ENCODE measurements at regions not wholly inside any gene's neighbourhood (a gene's known extent, or its start where the extent isn't known, plus 50 kb on each side); places are given as distances from the start of the nearest gene placed in this dataset. TPM values are rescaled to one million over a fixed set of nuclear protein-coding genes. Genes with fewer than 3 reads are reported as not detected.

- Mint-ChIP-seq H3K27me3 (peaks cover 22% of the 10 kb centered on the region), H3K9me3 (no peaks in the 10 kb centered on the region), H3K36me3 (no peaks in the 10 kb centered on the region), H3K4me3 (no peak overlapping the region), H3K27ac (no peak overlapping the region), H3K4me1 (ENCODE audit: unreplicated experiment) (no peaks in the 10 kb centered on the region)
- no peak for TF ChIP-seq CTCF (conservative IDR thresholded peaks at IDR 0.05)
- no peak for DNase-seq (ENCODE audit: extremely low spot score, unreplicated experiment)
Measured at GRCh38 chr3:118833075-118833474, 201.6 kb downstream of the IGSF11 start.

- H3K4me1 Mint-ChIP-seq (ENCODE audit: unreplicated experiment) = no peaks in the 10 kb centered on the region
- H3K27ac Mint-ChIP-seq = no peak overlapping the region
- H3K27me3 Mint-ChIP-seq = peaks cover 9% of the 10 kb centered on the region
- no peak overlapping the region for H3K4me3 Mint-ChIP-seq
- DNase-seq (ENCODE audit: extremely low spot score, unreplicated experiment) = no peak
- H3K9me3 Mint-ChIP-seq = peaks cover 5% of the 10 kb centered on the region
- no peak for TF ChIP-seq CTCF (conservative IDR thresholded peaks at IDR 0.05)
- no peaks in the 10 kb centered on the region for H3K36me3 Mint-ChIP-seq
Measured at GRCh38 chr3:118838871-118839270, 195.8 kb downstream of the IGSF11 start.

- no peak overlapping the region for H3K27ac Mint-ChIP-seq
- H3K36me3 Mint-ChIP-seq = no peaks in the 10 kb centered on the region
- H3K4me3 Mint-ChIP-seq = no peak overlapping the region
- no peak for TF ChIP-seq CTCF (conservative IDR thresholded peaks at IDR 0.05)
- no peak for DNase-seq (ENCODE audit: extremely low spot score, unreplicated experiment)
- H3K9me3 Mint-ChIP-seq = peaks cover 5% of the 10 kb centered on the region
- H3K27me3 Mint-ChIP-seq = no peaks in the 10 kb centered on the region
- H3K4me1 Mint-ChIP-seq (ENCODE audit: unreplicated experiment) = no peaks in the 10 kb centered on the region
Measured at GRCh38 chr3:118842147-118842863, 192.3 kb downstream of the IGSF11 start.

GRCh38 chr3:118846176-118846575 is 188.5 kb downstream of the IGSF11 start:
- Mint-ChIP-seq H3K4me1 (ENCODE audit: unreplicated experiment) (no peaks in the 10 kb centered on the region), H3K27ac (no peak overlapping the region), H3K27me3 (no peaks in the 10 kb centered on the region), H3K9me3 (peaks cover 6% of the 10 kb centered on the region), H3K36me3 (no peaks in the 10 kb centered on the region), H3K4me3 (no peak overlapping the region)
- TF ChIP-seq CTCF (conservative IDR thresholded peaks at IDR 0.05) = no peak
- DNase-seq (ENCODE audit: extremely low spot score, unreplicated experiment) = no peak

Small RNA genes in the stretch of these regions (microRNA-seq; reads per million reads assigned to microRNA genes)
- gene MIR4447 = not detected

Measured in type B pancreatic cell (in vitro differentiated cells).